ENCODE measurements at regions not wholly inside any gene's neighbourhood (a gene's known extent, or its start where the extent isn't known, plus 50 kb on each side); places are given as distances from the start of the nearest gene placed in this dataset.

DNA sequence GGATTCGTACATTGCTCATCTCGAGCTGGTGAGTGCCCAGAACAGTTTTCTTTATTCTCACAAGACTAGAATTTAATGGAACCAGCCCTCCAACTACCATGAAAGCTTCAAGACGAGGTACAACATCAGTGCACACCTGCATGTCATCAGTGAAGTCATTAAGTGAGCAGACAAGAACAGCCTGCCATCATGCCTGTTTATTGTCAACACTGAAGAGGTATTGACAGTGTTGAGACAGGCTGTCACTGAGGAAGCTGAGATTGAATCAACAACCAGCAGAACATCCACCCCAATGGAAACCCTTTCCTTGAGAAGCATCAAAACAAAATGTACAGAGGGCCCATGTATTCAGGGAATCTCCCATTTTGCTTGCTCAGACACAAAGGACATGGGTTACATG lies 148.0 kb upstream of the TCF4 start:
- WGBS (ENCODE audit: missing lambda C conversion rate), result 30% methylated on average over 3 of the region's 3 CpGs
- ATAC-seq, result no peak
- Histone ChIP-seq H3K4me2 (no peak overlapping the region), H3K4me1 (no peaks in the 10 kb centered on the region), H3K4me3 (no peak overlapping the region), H3K27ac (no peak overlapping the region), H3K9me3 (no peaks in the 10 kb centered on the region)
- POLR2A ChIA-PET, result no interaction called here
- CTCF ChIA-PET, result no interaction called here
- no peak for FAIRE-seq
- no peak for DNase-seq (ENCODE audit: low read depth in 1 of 2, low spot score in 1 of 2)
- TF ChIP-seq KDM5A (IDR thresholded peaks at IDR 0.05) (no peak), EHMT2 (IDR thresholded peaks at IDR 0.05; ENCODE audit: low read depth) (no peak), HOXB13 (CRISPR knock-in tag; IDR thresholded peaks at IDR 0.05; ENCODE audit: low read depth) (no peak), FOXS1 (CRISPR knock-in tag; IDR thresholded peaks at IDR 0.05) (no peak), POLR2AphosphoS2 (conservative IDR thresholded peaks at IDR 0.05; ENCODE audit: low read length) (no peak)

DNA sequence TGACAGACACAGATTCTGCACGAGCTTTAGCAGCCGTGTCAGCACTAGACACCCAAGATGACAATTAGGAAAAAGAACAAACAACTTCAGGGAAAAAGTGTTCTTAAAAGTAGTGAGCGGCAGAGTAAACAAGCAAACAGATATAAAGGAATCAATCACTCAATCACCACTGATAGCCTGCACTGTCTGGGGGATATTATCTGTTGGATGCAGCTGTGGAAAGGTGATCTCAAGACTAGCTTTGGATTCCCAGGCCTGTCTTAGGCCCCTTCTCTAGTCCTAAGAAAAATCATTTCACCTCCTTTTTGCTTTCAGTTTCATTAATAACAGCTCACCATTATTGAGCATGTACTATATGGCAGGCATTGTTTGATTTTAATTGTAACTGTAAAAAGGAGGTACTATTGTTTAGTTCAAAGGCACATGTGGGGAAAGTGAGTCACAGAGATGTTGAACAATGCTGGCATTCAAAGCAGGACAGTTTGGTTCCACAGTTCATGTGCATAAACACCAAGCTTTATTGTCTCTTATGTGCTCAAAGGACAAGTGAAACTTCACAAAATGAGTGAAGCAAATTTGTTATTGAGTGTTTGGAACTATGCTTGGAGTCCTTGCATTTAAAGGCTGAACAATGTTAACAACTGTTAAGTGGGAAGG lies 147.3 kb upstream of the TCF4 start:
- Histone ChIP-seq H3K4me2 (no peak overlapping the region), H3K4me1 (no peaks in the 10 kb centered on the region), H3K27ac (no peak overlapping the region), H3K9me3 (no peaks in the 10 kb centered on the region), H3K4me3 (no peak overlapping the region)
- TF ChIP-seq NR3C1 (IDR thresholded peaks at IDR 0.05) (no peak), RFX5 (IDR thresholded peaks at IDR 0.05) (no peak), TP53 (CRISPR knock-in tag; IDR thresholded peaks at IDR 0.05) (no peak), PHF8 (IDR thresholded peaks at IDR 0.05; ENCODE audit: borderline replicate concordance, low read depth) (no peak), KDM5A (IDR thresholded peaks at IDR 0.05) (no peak), GATA3 (IDR thresholded peaks at IDR 0.05; ENCODE audit: borderline replicate concordance) (no peak), RCOR1 (IDR thresholded peaks at IDR 0.05; ENCODE audit: low read depth, low read length) (no peak), HOXB13 (CRISPR knock-in tag; IDR thresholded peaks at IDR 0.05; ENCODE audit: low read depth) (no peak), MYC (IDR thresholded peaks at IDR 0.05; ENCODE audit: borderline replicate concordance, low read length) (no peak), CHD2 (IDR thresholded peaks at IDR 0.05; ENCODE audit: low read length, partially characterized antibody) (no peak), SMC3 (IDR thresholded peaks at IDR 0.05) (no peak), POLR2A (IDR thresholded peaks at IDR 0.05; ENCODE audit: low read length) (no peak), JUN (IDR thresholded peaks at IDR 0.05) (no peak), ZFP36 (IDR thresholded peaks at IDR 0.05; ENCODE audit: borderline replicate concordance, partially characterized antibody) (no peak), KDM1A (IDR thresholded peaks at IDR 0.05; ENCODE audit: low read depth) (no peak), FOSB (CRISPR knock-in tag; IDR thresholded peaks at IDR 0.05) (no peak), HOXA7 (CRISPR knock-in tag; IDR thresholded peaks at IDR 0.05) (no peak), ZSCAN20 (CRISPR knock-in tag; IDR thresholded peaks at IDR 0.05) (no peak)
- TF ChIP-seq, protein P1, sequence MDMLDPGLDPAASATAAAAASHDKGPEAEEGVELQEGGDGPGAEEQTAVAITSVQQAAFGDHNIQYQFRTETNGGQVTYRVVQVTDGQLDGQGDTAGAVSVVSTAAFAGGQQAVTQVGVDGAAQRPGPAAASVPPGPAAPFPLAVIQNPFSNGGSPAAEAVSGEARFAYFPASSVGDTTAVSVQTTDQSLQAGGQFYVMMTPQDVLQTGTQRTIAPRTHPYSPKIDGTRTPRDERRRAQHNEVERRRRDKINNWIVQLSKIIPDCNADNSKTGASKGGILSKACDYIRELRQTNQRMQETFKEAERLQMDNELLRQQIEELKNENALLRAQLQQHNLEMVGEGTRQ (IDR thresholded peaks at IDR 0.05), result no peak
- DNase-seq (ENCODE audit: low read depth in 1 of 2, low spot score in 1 of 2), result no peak
- ChIA-PET CTCF (no interaction called here), POLR2A (no interaction called here)
- ATAC-seq, result no peak
- no peak for FAIRE-seq
- WGBS (ENCODE audit: missing lambda C conversion rate), result 62% methylated on average over 3 of the region's 3 CpGs

DNA sequence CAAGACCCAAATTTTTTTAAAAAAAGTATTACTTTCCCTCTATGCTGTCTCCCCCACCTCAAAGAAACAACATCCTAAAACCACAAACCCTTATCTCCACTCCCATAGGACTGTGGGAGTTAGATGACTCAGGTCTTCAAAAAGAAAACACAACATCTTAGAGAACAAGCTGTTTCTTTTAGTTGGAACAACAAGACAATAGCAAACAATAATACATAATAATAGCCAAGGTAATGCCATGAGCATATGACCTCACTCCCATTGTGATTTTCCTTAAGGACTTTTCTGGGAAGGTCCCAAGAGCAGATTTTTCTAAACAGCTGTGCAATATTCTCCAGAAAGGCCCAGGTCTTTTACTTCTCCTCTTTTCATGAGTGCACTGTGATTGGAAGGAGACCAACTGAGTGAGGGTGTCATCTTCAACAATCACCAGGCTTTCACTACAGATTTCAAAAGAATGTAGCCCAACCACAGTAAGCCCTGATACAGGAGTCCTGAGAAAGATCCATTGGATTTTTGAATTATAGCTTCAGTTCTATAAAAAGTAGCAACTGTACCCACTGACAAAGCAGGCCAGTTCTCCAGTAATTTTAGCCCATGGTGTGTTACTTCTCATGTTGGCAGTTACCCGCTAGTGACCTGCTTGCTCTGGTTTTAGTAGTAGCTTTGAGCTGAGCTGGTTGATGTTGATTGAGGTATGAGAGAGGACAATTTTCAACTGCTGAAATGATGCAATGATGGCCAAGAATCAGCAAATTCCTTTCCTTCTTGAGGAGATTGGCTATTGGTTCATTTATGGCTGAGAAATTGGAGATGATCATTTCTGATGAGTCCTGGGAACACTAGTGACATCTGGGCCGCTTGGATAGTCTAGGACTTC lies 144.5 kb upstream of the TCF4 start:
- ATAC-seq, result no peak
- no peak for FAIRE-seq
- WGBS (ENCODE audit: missing lambda C conversion rate), result 40% methylated on average over 2 of the region's 2 CpGs

More for the DNA sequence above, 144.5 kb upstream of the TCF4 start:
- no peaks in the 10 kb centered on the region for H3K9me3 ChIP-seq
- ChIA-PET POLR2A (no interaction called here), CTCF (no interaction called here)
- no peaks in the 10 kb centered on the region for H3K4me1 ChIP-seq
- TF ChIP-seq EHF (CRISPR knock-in tag; IDR thresholded peaks at IDR 0.05), result no peak
- no peak for TF ChIP-seq JUN (IDR thresholded peaks at IDR 0.05)
- TF ChIP-seq SMC3 (IDR thresholded peaks at IDR 0.05), result no peak
- no peak for TF ChIP-seq KDM5A (IDR thresholded peaks at IDR 0.05)
- no peak for TF ChIP-seq CEBPB (IDR thresholded peaks at IDR 0.05)
- no peak for TF ChIP-seq FOSB (CRISPR knock-in tag; IDR thresholded peaks at IDR 0.05)
- DNase-seq (ENCODE audit: low read depth in 1 of 2, low spot score in 1 of 2), result no peak
- H3K4me3 ChIP-seq, result no peak overlapping the region
- H3K4me2 ChIP-seq, result no peak overlapping the region
- no peak overlapping the region for H3K27ac ChIP-seq
